Endothelial cell of umbilical vein (primary cell): ENCODE measurements at regions not wholly inside any gene's neighbourhood (a gene's known extent, or its start where the extent isn't known, plus 50 kb on each side); places are given as distances from the start of the nearest gene placed in this dataset.

Experiments
- BruUV-seq: library from RNA; stranded (reverse); fragments of 400-500 nt; replicated peaks from 2 replicates; lab custom pipeline; 2021; lab: Mats Ljungman, UMichigan
- CTCF ChIA-PET: fragments of 300-600, 350-600 bp; sonication (Branson Sonifier 250); formaldehyde crosslinking; loops from one replicate; lab custom pipeline; 2021; ENCODE audit warnings: antibody characterized with exemption, inconsistent platforms; lab: Charles Lee
- POLR2A ChIA-PET: fragments of 300-600, 350-600 bp; sonication (Branson Sonifier 250); formaldehyde crosslinking; loops from one replicate; lab custom pipeline; 2021; ENCODE audit warnings: antibody characterized with exemption, inconsistent platforms; lab: Charles Lee
- DNase-seq: peaks from one replicate; pipeline ENCODE4 v3.0.0-alpha.2; 2011; ENCODE audit warnings: low read depth, low spot score
- FAIRE-seq: peaks from 2 replicates; lab custom pipeline; 2011; peaks lifted over from hg19 to GRCh38; lab: Jason Lieb, UNC
- H2AFZ ChIP-seq: 2 replicates; pipeline ENCODE4 v1.6.0; 2012; ENCODE audit warnings: low read depth, low read length, control low read depth, inconsistent platforms
- H3K27ac ChIP-seq: 2 replicates; pipeline ENCODE4 v1.5.1; 2011; ENCODE audit warnings: low read depth, mild to moderate bottlenecking, control low read depth, low read length, moderate library complexity; ENCODE audit not compliant: insufficient read depth
- H3K27me3 ChIP-seq, 2 experiments: 2 replicates each; pipeline versions ENCODE4 v1.6.0 to v1.6.1; 2011; ENCODE audit warnings: low read length in 2 of 2, mixed read lengths in 1 of 2; ENCODE audit not compliant: control insufficient read depth in 2 of 2, insufficient read depth in 2 of 2
- H3K36me3 ChIP-seq, 2 experiments: 2 replicates in 1 of 2; 3 replicates in 1 of 2; pipeline ENCODE4 v1.5.1; 2011; ENCODE audit warnings: low read length in 2 of 2, mild to moderate bottlenecking in 1 of 2, moderate library complexity in 1 of 2; ENCODE audit not compliant: control insufficient read depth in 2 of 2, insufficient read depth in 2 of 2; ENCODE audit errors: extremely low read depth in 1 of 2
- H3K4me1 ChIP-seq: 3 replicates; pipeline ENCODE4 v1.5.1; 2011; ENCODE audit warnings: mild to moderate bottlenecking, low read length; ENCODE audit not compliant: control insufficient read depth, insufficient read depth; ENCODE audit errors: extremely low read depth
- H3K4me2 ChIP-seq: 2 replicates; pipeline ENCODE4 v1.6.1; 2011; ENCODE audit warnings: low read length, control low read depth, mixed read lengths; ENCODE audit not compliant: insufficient read depth
- H3K4me3 ChIP-seq, 3 experiments: fragments of 200-600 bp in 1 of 3; sonication (generic), shearing (Covaris generic) in 1 of 3; replicated peaks in 1 of 3; 2 replicates each; pipeline ENCODE4 v1.5.1; 2011 to 2016; ENCODE audit warnings: control low read depth in 3 of 3, low read length in 3 of 3, mild to moderate bottlenecking in 2 of 3, inconsistent platforms in 1 of 3, low read depth in 1 of 3, moderate library complexity in 1 of 3; ENCODE audit not compliant: insufficient read depth in 1 of 3
- H3K79me2 ChIP-seq: 2 replicates; pipeline ENCODE4 v1.6.0; 2012; ENCODE audit warnings: low read length, inconsistent platforms; ENCODE audit not compliant: control insufficient read depth, insufficient read depth
- H3K9ac ChIP-seq: replicated peaks from 2 replicates; pipeline ENCODE3; 2011; ENCODE audit warnings: low read length, control low read depth; ENCODE audit not compliant: insufficient read depth; ENCODE audit errors: extremely low read depth
- H3K9me1 ChIP-seq: replicated peaks from 3 replicates; pipeline ENCODE4 v1.6.0; 2011; ENCODE audit warnings: mild to moderate bottlenecking, low read length; ENCODE audit not compliant: control insufficient read depth, insufficient read depth; ENCODE audit errors: extremely low read depth
- H3K9me3 ChIP-seq: replicated peaks from 2 replicates; pipeline ENCODE4 v1.5.1; 2012; ENCODE audit warnings: low read length, inconsistent platforms; ENCODE audit not compliant: control insufficient read depth, insufficient read depth
- H4K20me1 ChIP-seq: replicated peaks from 2 replicates; pipeline ENCODE3; 2011; ENCODE audit warnings: mild to moderate bottlenecking, low read length; ENCODE audit not compliant: control insufficient read depth, insufficient read depth; ENCODE audit errors: extremely low read depth
- CTCF ChIP-seq, 2 donors: IDR thresholded peaks; 1 replicate in 1 of 2; 2 replicates in 1 of 2; pipeline ENCODE4 v1.5.1; 2011; ENCODE audit warnings: low read length in 2 of 2, mild to moderate bottlenecking in 2 of 2, moderate library complexity in 2 of 2, control low read depth in 1 of 2, inconsistent platforms in 1 of 2, low read depth in 1 of 2; ENCODE audit not compliant: insufficient read depth in 1 of 2; ENCODE audit errors: extremely low read depth in 1 of 2
- EZH2 ChIP-seq: IDR thresholded peaks from 2 replicates; pipeline ENCODE4 v1.6.1; 2012; ENCODE audit warnings: borderline replicate concordance, low read depth, mild to moderate bottlenecking, moderate library complexity, low read length, inconsistent platforms; ENCODE audit not compliant: severe bottlenecking
- FOS ChIP-seq: IDR thresholded peaks from 2 replicates; pipeline ENCODE4 v1.6.1; 2011; ENCODE audit warnings: mild to moderate bottlenecking, low read length, moderate library complexity, borderline replicate concordance; ENCODE audit not compliant: insufficient read depth
- GATA2 ChIP-seq: IDR thresholded peaks from 2 replicates; pipeline ENCODE4 v1.7.0; 2011; ENCODE audit warnings: low read depth, mild to moderate bottlenecking, moderate library complexity, mixed read lengths, low read length; ENCODE audit not compliant: insufficient read length, insufficient read depth
- JUN ChIP-seq: IDR thresholded peaks from 2 replicates; pipeline ENCODE4 v1.6.1; 2011; ENCODE audit warnings: borderline replicate concordance, low read depth; ENCODE audit not compliant: insufficient read length, insufficient read depth
- MAX ChIP-seq: IDR thresholded peaks from 2 replicates; pipeline ENCODE4 v1.6.1; 2011; ENCODE audit not compliant: insufficient read depth, insufficient read length
- MYC ChIP-seq: IDR thresholded peaks from one replicate; pipeline ENCODE4 v1.6.1; 2011; ENCODE audit warnings: mild to moderate bottlenecking, low read depth, low read length
- POLR2A ChIP-seq: IDR thresholded peaks from 2 replicates; pipeline ENCODE4 v1.6.1; 2012; ENCODE audit warnings: low read depth, mild to moderate bottlenecking, control low read depth, low read length
- POLR2AphosphoS5 ChIP-seq: IDR thresholded peaks from 2 replicates; pipeline ENCODE4 v1.6.1; 2012; ENCODE audit warnings: low read depth, mild to moderate bottlenecking, control low read depth, low read length, moderate library complexity; ENCODE audit not compliant: insufficient read depth
- dilution Hi-C: fragments of 300-500 bp; cut with MboI; formaldehyde crosslinking; loops from one replicate; pipeline ENCODE4 v1.15.0; 2019; ENCODE audit warnings: low sequenced_read_pairs; ENCODE audit not compliant: extremely low pct_ligation_motif_present
- intact Hi-C: fragments of 100-400 bp; cut with micrococcal nuclease; formaldehyde crosslinking; loops from one replicate; pipeline ENCODE4 v1.10.0; 2022

GRCh38 chr3:157913741-157914150 lies 192.5 kb downstream of the SHOX2 start:
- Histone ChIP-seq H3K4me1 (no peaks in the 10 kb centered on the region), H3K9ac (no peak overlapping the region), H3K9me3 (no peaks in the 10 kb centered on the region), H3K36me3 (no peaks in the 10 kb centered on the region), H4K20me1 (no peaks in the 10 kb centered on the region), H3K27me3 (no peaks in the 10 kb centered on the region), H3K4me2 (no peak overlapping the region), H3K27ac (no peak overlapping the region), H3K4me3 (no peak overlapping the region), H3K9me1 (no peaks in the 10 kb centered on the region), H2AFZ (no peak overlapping the region), H3K79me2 (no peaks in the 10 kb centered on the region)
- TF ChIP-seq FOS (no peak), POLR2AphosphoS5 (no peak), CTCF (IDR thresholded peaks at IDR 0.05; ENCODE audit: extremely low read depth in 1 of 2, insufficient read depth in 1 of 2, low read depth in 1 of 2, low read length in 2 of 2) (no peak), GATA2 (no peak), JUN (no peak), EZH2 (no peak), MYC (no peak), POLR2A (no peak), MAX (no peak)
- dilution Hi-C loops, result no loop called here
- intact Hi-C loops, result no loop called here
- ChIA-PET POLR2A (no interaction called here), CTCF (no interaction called here)
- no peak for DNase-seq
- no peak for FAIRE-seq
- BruUV-seq, result no TSS peak
